Epithelial cell of esophagus (primary cell): ENCODE measurements at regions not wholly inside any gene's neighbourhood (a gene's known extent, or its start where the extent isn't known, plus 50 kb on each side); places are given as distances from the start of the nearest gene placed in this dataset.

Experiments
- DNase-seq: peaks from one replicate; pipeline ENCODE4 v3.0.0; 2010; ENCODE audit warnings: low read depth
- H3K4me3 ChIP-seq: 2 replicates; pipeline ENCODE4 v1.5.1; 2011; ENCODE audit warnings: mild to moderate bottlenecking, low read length, control low read depth
- TF ChIP-seq, protein P1 (sequence below): IDR thresholded peaks from 2 replicates; pipeline ENCODE4 v1.5.1; 2011; ENCODE audit warnings: low read depth, mild to moderate bottlenecking, low read length, control low read depth, inconsistent platforms; ENCODE audit not compliant: insufficient read depth; ENCODE audit errors: missing control alignments

DNA sequence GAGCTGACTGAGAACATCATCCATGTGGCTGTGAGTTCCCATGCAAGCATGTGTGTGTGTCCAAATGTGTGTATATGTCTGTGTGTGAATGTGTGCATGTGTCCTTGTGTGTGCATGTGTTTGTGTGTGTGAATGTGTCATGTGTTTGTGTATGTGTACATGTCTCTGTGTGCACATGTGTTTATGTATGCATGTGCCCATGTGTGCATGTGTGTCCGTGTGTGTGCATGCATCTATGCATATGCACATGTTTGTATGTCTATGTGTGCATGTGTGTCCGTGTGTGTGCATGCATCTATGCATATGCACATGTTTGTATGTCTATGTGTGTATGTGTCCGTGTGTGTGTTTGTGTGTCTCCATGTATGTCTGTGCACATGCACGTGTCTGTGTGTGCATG lies 99.7 kb downstream of the LBH start:
- TF ChIP-seq, protein P1, sequence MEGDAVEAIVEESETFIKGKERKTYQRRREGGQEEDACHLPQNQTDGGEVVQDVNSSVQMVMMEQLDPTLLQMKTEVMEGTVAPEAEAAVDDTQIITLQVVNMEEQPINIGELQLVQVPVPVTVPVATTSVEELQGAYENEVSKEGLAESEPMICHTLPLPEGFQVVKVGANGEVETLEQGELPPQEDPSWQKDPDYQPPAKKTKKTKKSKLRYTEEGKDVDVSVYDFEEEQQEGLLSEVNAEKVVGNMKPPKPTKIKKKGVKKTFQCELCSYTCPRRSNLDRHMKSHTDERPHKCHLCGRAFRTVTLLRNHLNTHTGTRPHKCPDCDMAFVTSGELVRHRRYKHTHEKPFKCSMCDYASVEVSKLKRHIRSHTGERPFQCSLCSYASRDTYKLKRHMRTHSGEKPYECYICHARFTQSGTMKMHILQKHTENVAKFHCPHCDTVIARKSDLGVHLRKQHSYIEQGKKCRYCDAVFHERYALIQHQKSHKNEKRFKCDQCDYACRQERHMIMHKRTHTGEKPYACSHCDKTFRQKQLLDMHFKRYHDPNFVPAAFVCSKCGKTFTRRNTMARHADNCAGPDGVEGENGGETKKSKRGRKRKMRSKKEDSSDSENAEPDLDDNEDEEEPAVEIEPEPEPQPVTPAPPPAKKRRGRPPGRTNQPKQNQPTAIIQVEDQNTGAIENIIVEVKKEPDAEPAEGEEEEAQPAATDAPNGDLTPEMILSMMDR = no peak
- no peak overlapping the region for H3K4me3 ChIP-seq

DNA sequence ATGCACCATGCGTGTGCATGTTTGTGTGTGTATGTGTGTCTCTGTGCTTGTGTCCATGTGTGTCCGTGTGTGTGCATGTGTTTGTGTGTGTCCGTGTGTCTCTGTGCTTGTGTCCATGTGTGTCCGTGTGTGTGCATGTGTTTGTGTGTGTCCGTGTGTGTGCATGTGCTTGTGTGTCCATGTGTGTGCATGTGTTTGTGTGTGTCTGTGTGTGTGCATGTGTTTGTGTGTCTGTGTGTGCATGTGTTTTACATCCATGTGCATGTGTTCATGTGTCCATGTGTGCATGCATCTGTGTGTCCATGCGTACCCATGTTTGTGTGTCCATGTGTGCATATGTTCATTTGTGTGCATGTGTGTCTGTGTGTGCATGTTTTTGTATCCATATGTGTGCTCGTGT lies 100.5 kb downstream of the LBH start:
- no peak overlapping the region for H3K4me3 ChIP-seq
- no peak for DNase-seq
- TF ChIP-seq, protein P1 = no peak

More for the DNA sequence above, 99.7 kb downstream of the LBH start:
- DNase-seq = no peak

GRCh38 chr2:30332791-30333453 lies 101.6 kb downstream of the LBH start:
- no peak overlapping the region for H3K4me3 ChIP-seq
- TF ChIP-seq, protein P1 = no peak
- no peak for DNase-seq

DNA sequence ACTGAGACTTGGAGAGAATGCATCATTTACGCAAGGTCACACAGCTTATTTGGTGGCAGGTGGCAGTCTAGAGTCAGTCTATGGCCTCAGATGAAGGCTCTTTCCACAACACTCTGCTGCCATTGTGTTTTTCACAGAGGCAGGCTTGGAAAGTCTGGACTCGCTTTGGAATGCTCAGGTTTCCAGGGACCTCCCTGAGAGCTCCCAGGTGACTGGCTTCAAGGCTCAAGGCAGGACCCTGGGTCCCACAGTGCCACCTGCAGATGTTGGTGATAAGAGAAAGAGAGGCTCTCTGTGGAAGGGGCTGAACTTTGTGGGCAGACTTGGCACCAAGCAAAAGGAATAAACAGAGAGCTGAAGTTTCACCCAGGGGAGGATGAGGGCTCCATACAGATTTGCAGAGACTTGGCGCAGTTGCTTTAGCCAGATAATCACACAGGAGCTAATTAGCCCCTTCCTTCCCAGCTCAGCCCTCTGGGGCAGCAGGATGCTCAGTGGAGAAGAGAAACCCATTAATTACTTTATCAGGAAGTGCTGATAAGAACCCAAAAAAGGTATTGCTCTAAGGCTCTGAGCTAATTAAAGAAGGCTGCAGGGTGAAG lies 103.5 kb downstream of the LBH start:
- no peak overlapping the region for H3K4me3 ChIP-seq
- no peak for DNase-seq
- TF ChIP-seq, protein P1 = no peak

GRCh38 chr2:30336084-30336483 lies 104.8 kb downstream of the LBH start:
- H3K4me3 ChIP-seq = no peak overlapping the region
- TF ChIP-seq, protein P1 = no peak

DNA sequence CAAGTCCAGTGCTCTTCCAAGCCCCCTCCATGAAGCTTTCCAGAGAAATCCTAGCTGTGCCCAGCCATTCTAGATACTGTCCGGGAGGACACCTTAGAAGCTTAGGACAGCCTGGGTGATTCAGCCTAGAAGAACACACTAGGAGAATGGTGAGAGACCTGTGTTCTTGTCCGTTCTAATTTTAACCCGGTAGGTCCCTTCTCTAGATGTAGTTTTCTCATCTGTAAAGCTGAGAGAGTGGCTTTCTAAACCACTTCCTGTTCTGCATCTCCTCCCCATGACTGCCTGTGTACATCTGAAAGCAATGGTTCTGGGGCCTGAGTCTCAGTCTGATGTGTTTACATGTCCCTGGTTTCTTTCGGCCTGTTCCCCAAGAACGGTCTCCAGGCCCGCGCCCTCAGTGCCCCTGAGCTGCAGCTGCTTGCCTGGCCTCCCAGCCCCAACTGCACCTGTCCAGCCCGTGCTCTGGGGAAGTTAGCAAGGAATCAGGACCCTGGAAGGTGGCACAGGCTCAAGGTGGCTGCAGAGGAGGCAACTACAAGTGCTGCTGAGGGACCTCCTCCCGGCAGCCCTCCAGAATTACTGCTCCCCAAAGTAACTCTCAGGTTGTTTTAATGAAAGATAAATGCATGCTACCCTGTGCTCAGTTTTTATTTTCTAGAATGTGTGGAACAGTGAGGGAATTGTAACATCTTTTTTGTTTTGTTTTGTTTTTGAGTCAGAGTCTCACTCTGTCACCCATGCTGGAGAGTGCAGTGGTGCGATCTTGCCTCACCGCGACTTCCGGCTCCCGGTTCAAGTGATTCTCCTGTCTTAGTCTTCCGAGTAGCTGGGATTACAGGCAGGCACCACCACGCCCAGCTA lies 105.9 kb downstream of the LBH start:
- no peak for DNase-seq
- TF ChIP-seq, protein P1 = no peak
- no peak overlapping the region for H3K4me3 ChIP-seq

More at GRCh38 chr2:30336084-30336483, 104.8 kb downstream of the LBH start:
- DNase-seq = no peak

DNA sequence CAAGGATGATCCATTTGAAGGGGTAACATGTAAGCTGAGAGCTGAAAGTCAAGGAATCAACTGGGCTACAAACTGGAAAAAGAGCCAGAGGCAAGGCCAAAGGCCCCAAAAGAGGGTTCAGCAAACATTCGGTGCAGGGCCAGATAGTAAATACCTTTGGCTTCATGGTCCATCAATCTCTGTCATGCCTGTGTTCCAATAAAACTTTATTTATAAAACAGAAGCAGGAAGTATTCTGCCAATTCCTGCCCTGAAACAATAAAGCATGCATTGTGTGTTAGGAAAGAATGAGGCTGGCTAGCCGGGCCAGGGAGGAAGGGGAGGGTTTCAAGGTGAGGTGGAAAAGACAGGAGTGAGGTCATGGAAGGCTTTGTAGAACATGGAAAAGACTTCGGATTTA lies 107.1 kb downstream of the LBH start:
- TF ChIP-seq, protein P1 = no peak
- no peak for DNase-seq
- no peak overlapping the region for H3K4me3 ChIP-seq
